Keratinocyte (primary cell): ENCODE measurements at regions not wholly inside any gene's neighbourhood (a gene's known extent, or its start where the extent isn't known, plus 50 kb on each side); places are given as distances from the start of the nearest gene placed in this dataset.
A peak's percentile ranks its signal among the peaks of the same experiment; 100 is the strongest.

Experiments
- DNase-seq: peaks from one replicate; pipeline ENCODE4 v3.0.0-alpha.2; 2011; ENCODE audit warnings: low read depth, missing footprints, low spot score
- FAIRE-seq: peaks from 2 replicates; lab custom pipeline; 2011; peaks lifted over from hg19 to GRCh38; lab: Jason Lieb, UNC
- H2AFZ ChIP-seq: 2 replicates; pipeline ENCODE4 v1.6.0; 2012; ENCODE audit warnings: low read length, control low read depth, inconsistent platforms; ENCODE audit not compliant: control insufficient read depth
- H3K27ac ChIP-seq: 2 replicates; pipeline ENCODE4 v1.5.1; 2011; ENCODE audit warnings: low read length; ENCODE audit not compliant: control insufficient read depth, insufficient read depth
- H3K27me3 ChIP-seq: 3 replicates; pipeline ENCODE4 v1.6.0; 2011; ENCODE audit warnings: low read length; ENCODE audit not compliant: control insufficient read depth, insufficient read depth; ENCODE audit errors: extremely low read depth
- H3K36me3 ChIP-seq, 2 experiments: 2 replicates in 1 of 2; 3 replicates in 1 of 2; pipeline ENCODE4 v1.5.1; 2011; ENCODE audit warnings: low read length in 2 of 2, mild to moderate bottlenecking in 1 of 2; ENCODE audit not compliant: control insufficient read depth in 2 of 2, insufficient read depth in 2 of 2; ENCODE audit errors: extremely low read depth in 1 of 2
- H3K4me1 ChIP-seq: 3 replicates; pipeline ENCODE4 v1.5.1; 2011; ENCODE audit warnings: low read length; ENCODE audit not compliant: control insufficient read depth, insufficient read depth; ENCODE audit errors: extremely low read depth
- H3K4me2 ChIP-seq: 3 replicates; pipeline ENCODE4 v1.6.0; 2011; ENCODE audit warnings: low read depth, low read length; ENCODE audit not compliant: control insufficient read depth, insufficient read depth; ENCODE audit errors: extremely low read depth
- H3K4me3 ChIP-seq, 3 experiments: fragments of 200-600 bp in 1 of 3; sonication (generic) in 1 of 3; 2 replicates in 2 of 3; 3 replicates in 1 of 3; pipeline ENCODE4 v1.5.1; 2011 to 2016; ENCODE audit warnings: low read length in 3 of 3, mild to moderate bottlenecking in 3 of 3, control low read depth in 2 of 3, inconsistent platforms in 1 of 3, low read depth in 1 of 3, mixed read lengths in 1 of 3, mixed run types in 1 of 3, moderate library complexity in 1 of 3; ENCODE audit not compliant: control insufficient read depth in 2 of 3, insufficient read depth in 2 of 3; ENCODE audit errors: extremely low read depth in 1 of 3
- H3K79me2 ChIP-seq: 2 replicates; pipeline ENCODE4 v1.6.0; 2012; ENCODE audit warnings: low read length; ENCODE audit not compliant: control insufficient read depth, insufficient read depth
- H3K9ac ChIP-seq: 3 replicates; pipeline ENCODE4 v1.6.0; 2011; ENCODE audit warnings: low read length; ENCODE audit not compliant: control insufficient read depth, insufficient read depth; ENCODE audit errors: extremely low read depth
- H3K9me1 ChIP-seq: 3 replicates; pipeline ENCODE4 v1.6.0; 2011; ENCODE audit warnings: low read length; ENCODE audit not compliant: control insufficient read depth, insufficient read depth; ENCODE audit errors: extremely low read depth
- H3K9me3 ChIP-seq: 2 replicates; pipeline ENCODE4 v1.5.1; 2012; ENCODE audit warnings: low read depth, low read length; ENCODE audit not compliant: control insufficient read depth
- H4K20me1 ChIP-seq: 3 replicates; pipeline ENCODE4 v1.6.0; 2011; ENCODE audit warnings: low read length; ENCODE audit not compliant: control insufficient read depth, insufficient read depth; ENCODE audit errors: extremely low read depth
- EZH2 ChIP-seq: IDR thresholded peaks from one replicate; pipeline ENCODE4 v1.6.1; 2012; ENCODE audit warnings: inconsistent platforms, mild to moderate bottlenecking, low read length, moderate library complexity
- dilution Hi-C: fragments of 300-500 bp; cut with MboI; formaldehyde crosslinking; loops from one replicate; pipeline ENCODE4 v1.7.0; 2020; ENCODE audit warnings: low sequenced_read_pairs; ENCODE audit not compliant: extremely low pct_ligation_motif_present
- TF ChIP-seq, protein P1 (sequence below), 3 experiments: IDR thresholded peaks in 1 of 3; conservative IDR thresholded peaks in 1 of 3; optimal IDR thresholded peaks in 1 of 3; 2 replicates in 2 of 3; 3 replicates in 1 of 3; pipeline versions ENCODE3 to v1.5.1; 2011; ENCODE audit warnings: low read length in 3 of 3, mild to moderate bottlenecking in 3 of 3, moderate library complexity in 2 of 3, control low read depth in 1 of 3, inconsistent platforms in 1 of 3; ENCODE audit not compliant: insufficient read depth in 2 of 3; ENCODE audit errors: extremely low read depth in 1 of 3

DNA sequence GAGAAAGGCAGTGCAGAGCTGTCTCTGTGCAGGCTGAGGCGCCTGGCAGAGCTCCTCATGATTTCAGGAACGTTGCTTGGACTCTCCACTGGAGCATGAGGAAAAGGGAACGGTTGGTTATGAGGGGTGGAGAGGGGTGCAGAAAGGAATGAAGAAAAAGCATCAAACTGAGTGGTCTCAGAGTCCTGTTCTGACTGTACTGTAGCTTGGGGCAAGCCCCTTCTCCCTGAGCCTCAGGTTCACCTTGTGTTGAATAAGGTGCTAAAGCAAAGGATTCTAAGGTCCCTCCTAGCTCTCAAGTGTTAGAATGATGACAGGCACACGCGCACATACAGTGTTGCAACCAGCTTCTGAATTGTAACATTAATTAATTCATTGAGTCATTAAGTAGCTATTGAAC lies 125.2 kb upstream of the PARP11 start:
- no peaks in the 10 kb centered on the region for H3K36me3 ChIP-seq
- peaks cover 4% of the 10 kb centered on the region for H3K27me3 ChIP-seq
- dilution Hi-C loops, result no loop called here
- no peak overlapping the region for H2AFZ ChIP-seq
- H3K9me1 ChIP-seq, result no peaks in the 10 kb centered on the region
- H3K9me3 ChIP-seq, result peaks cover 2% of the 10 kb centered on the region
- no peak overlapping the region for H3K9ac ChIP-seq
- H3K4me2 ChIP-seq, result no peak overlapping the region
- H3K4me1 ChIP-seq, result peaks cover 36% of the 10 kb centered on the region
- TF ChIP-seq, protein P1, sequence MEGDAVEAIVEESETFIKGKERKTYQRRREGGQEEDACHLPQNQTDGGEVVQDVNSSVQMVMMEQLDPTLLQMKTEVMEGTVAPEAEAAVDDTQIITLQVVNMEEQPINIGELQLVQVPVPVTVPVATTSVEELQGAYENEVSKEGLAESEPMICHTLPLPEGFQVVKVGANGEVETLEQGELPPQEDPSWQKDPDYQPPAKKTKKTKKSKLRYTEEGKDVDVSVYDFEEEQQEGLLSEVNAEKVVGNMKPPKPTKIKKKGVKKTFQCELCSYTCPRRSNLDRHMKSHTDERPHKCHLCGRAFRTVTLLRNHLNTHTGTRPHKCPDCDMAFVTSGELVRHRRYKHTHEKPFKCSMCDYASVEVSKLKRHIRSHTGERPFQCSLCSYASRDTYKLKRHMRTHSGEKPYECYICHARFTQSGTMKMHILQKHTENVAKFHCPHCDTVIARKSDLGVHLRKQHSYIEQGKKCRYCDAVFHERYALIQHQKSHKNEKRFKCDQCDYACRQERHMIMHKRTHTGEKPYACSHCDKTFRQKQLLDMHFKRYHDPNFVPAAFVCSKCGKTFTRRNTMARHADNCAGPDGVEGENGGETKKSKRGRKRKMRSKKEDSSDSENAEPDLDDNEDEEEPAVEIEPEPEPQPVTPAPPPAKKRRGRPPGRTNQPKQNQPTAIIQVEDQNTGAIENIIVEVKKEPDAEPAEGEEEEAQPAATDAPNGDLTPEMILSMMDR (optimal IDR thresholded peaks at IDR 0.05 in 1 of 3, IDR thresholded peaks at IDR 0.05 in 1 of 3, conservative IDR thresholded peaks at IDR 0.05 in 1 of 3; ENCODE audit: extremely low read depth in 1 of 3, insufficient read depth in 2 of 3, low read length in 3 of 3), result no peak
- no peak for TF ChIP-seq EZH2
- H4K20me1 ChIP-seq, result no peaks in the 10 kb centered on the region
- no peak overlapping the region for H3K27ac ChIP-seq
- no peak overlapping the region for H3K4me3 ChIP-seq
- no peak for DNase-seq
- FAIRE-seq, result no peak
- H3K79me2 ChIP-seq, result no peaks in the 10 kb centered on the region

DNA sequence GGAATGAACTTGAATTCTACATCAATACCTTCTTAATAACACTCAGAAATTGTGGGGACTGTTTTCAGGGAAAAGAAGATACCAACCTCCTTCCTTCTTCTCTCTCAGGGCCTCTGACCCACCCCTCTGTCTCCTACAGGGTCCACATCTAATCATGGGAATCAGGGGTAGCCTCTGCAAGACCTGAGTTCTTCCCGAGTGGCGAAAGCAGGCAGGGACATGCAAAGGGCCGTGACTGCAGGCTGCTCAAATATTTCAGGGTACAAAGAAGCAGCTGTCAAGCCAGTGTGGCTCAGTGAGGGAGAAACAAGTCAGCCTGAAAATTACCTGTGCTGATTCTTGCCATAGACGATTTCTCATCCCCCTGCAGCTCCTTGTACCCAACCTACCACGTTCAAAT lies 123.1 kb upstream of the PARP11 start:
- H3K9ac ChIP-seq, result no peak overlapping the region
- peaks cover 7% of the 10 kb centered on the region for H3K27me3 ChIP-seq
- H2AFZ ChIP-seq, result peak overlapping the region; percentile 11
- H3K36me3 ChIP-seq, result no peaks in the 10 kb centered on the region
- DNase-seq, result no peak
- TF ChIP-seq, protein P1 (optimal IDR thresholded peaks at IDR 0.05 in 1 of 3, IDR thresholded peaks at IDR 0.05 in 1 of 3, conservative IDR thresholded peaks at IDR 0.05 in 1 of 3; ENCODE audit: extremely low read depth in 1 of 3, insufficient read depth in 2 of 3, low read length in 3 of 3), result no peak
- no peak for TF ChIP-seq EZH2
- H3K79me2 ChIP-seq, result no peaks in the 10 kb centered on the region
- H3K4me1 ChIP-seq, result peaks cover 30% of the 10 kb centered on the region
- dilution Hi-C loops, result no loop called here
- no peak overlapping the region for H3K27ac ChIP-seq
- H3K9me3 ChIP-seq, result peaks cover 2% of the 10 kb centered on the region
- no peak overlapping the region for H3K4me3 ChIP-seq
- H3K9me1 ChIP-seq, result no peaks in the 10 kb centered on the region
- H3K4me2 ChIP-seq, result peak overlapping the region; percentile 31
- H4K20me1 ChIP-seq, result no peaks in the 10 kb centered on the region
- FAIRE-seq, result peak; percentile 64
